Activated naive CD8-positive, alpha-beta T cell treated with anti-CD3 and anti-CD28 coated beads for 36 hours (primary cell): ENCODE measurements at regions not wholly inside any gene's neighbourhood (a gene's known extent, or its start where the extent isn't known, plus 50 kb on each side); places are given as distances from the start of the nearest gene placed in this dataset.

Source experiments
- DNase-seq: peaks from one replicate; pipeline ENCODE4 v3.0.0; 2021
- H3K27ac Mint-ChIP-seq: one replicate; pipeline ENCODE4 v1.8.0; 2022; ENCODE audit warnings: mild to moderate bottlenecking, moderate library complexity, mixed read lengths
- H3K27me3 Mint-ChIP-seq: one replicate; pipeline ENCODE4 v1.8.0; 2022; ENCODE audit warnings: mild to moderate bottlenecking, mixed read lengths
- H3K36me3 Mint-ChIP-seq: one replicate; pipeline ENCODE4 v1.8.0; 2021; ENCODE audit warnings: mild to moderate bottlenecking, mixed read lengths
- H3K4me1 Mint-ChIP-seq: one replicate; pipeline ENCODE4 v1.8.0; 2021; ENCODE audit warnings: mixed read lengths
- H3K4me3 Mint-ChIP-seq: one replicate; pipeline ENCODE4 v1.8.0; 2022; ENCODE audit warnings: mild to moderate bottlenecking, moderate library complexity, mixed read lengths
- H3K9me3 Mint-ChIP-seq: one replicate; pipeline ENCODE4 v1.8.0; 2022; ENCODE audit warnings: mixed read lengths

DNA sequence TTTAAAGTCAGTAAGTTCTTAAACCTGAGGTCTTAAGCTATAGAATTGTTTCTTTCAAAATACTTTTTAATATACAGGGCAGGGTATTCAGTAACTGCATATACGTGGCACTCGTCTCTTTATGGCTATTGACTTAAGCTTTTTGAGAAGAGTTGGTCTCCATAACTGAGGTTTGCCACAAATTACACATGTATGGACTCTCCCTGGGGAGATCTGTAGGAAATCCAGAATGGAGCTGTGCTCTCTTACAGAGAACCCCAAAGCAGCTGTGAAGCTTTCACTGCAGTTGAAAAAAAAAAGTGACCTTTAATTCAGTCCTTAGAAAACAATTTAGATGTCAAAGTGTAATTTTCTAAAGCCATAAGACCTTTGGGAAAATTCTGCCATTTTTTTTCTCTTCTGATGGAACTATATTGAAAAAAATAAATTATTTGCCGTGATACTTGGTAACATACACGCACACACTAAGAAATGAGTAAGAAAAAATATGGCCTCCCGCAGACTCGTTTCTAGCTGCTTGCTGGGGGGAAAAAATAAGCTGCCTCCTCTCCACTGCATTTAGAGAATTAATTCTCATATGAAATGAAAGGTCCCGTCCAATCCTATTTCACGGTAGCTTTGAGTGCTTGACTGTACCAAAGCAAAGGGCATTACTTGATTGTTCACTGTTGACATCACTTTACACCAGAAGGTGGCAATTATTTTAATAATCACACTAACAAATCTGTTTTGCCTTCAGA, 159.4 kb upstream of the TENM3 start:
- no peaks in the 10 kb centered on the region for H3K9me3 Mint-ChIP-seq
- no peaks in the 10 kb centered on the region for H3K4me1 Mint-ChIP-seq
- no peaks in the 10 kb centered on the region for H3K36me3 Mint-ChIP-seq
- DNase-seq = no peak
- H3K4me3 Mint-ChIP-seq = no peak overlapping the region
- H3K27me3 Mint-ChIP-seq = no peaks in the 10 kb centered on the region
- no peak overlapping the region for H3K27ac Mint-ChIP-seq

DNA sequence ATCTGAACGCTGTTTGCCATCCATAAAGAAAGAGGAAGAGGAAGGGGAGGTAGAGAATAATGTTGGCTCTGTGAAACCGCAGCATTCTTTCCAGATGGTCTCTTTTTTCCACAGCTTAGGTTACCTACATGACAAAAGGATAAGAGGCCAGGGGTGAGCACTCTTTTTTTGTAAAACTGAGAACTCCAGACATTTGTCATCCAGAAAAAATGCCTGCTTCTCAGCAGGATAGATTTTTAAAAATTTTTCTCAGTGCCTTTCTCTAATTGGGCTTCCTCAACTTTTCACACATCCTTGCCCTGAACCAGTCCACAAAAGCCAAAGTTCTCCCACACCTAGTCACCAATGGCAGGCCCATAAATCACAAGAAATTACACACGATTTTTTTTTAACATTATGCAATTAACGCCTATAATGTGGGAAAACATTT, 158.1 kb upstream of the TENM3 start:
- no peak for DNase-seq
- H3K36me3 Mint-ChIP-seq = no peaks in the 10 kb centered on the region
- no peaks in the 10 kb centered on the region for H3K27me3 Mint-ChIP-seq
- no peak overlapping the region for H3K27ac Mint-ChIP-seq
- no peaks in the 10 kb centered on the region for H3K4me1 Mint-ChIP-seq
- H3K4me3 Mint-ChIP-seq = no peak overlapping the region
- no peaks in the 10 kb centered on the region for H3K9me3 Mint-ChIP-seq

DNA sequence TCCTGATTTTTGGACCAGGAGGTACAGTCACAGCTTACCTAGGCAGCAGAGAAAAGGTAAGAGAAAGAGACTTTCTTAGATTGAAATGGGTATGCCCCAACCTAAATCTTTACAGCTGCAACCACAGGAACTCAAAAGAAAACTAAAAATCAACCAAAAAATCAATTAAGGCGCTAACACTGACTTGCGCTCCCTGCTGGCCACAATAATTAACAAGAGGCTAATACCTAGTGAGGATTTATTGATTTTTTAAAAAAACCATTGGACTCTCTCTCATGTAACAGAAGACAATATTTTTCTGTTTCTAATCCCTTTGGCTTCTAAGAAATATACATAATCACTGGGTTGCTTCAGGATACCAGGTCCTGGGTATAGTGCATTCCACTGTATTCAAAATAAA, 153.9 kb upstream of the TENM3 start:
- Mint-ChIP-seq H3K27ac (no peak overlapping the region), H3K36me3 (no peaks in the 10 kb centered on the region), H3K4me3 (no peak overlapping the region), H3K27me3 (no peaks in the 10 kb centered on the region), H3K9me3 (no peaks in the 10 kb centered on the region), H3K4me1 (no peaks in the 10 kb centered on the region)
- DNase-seq = no peak

DNA sequence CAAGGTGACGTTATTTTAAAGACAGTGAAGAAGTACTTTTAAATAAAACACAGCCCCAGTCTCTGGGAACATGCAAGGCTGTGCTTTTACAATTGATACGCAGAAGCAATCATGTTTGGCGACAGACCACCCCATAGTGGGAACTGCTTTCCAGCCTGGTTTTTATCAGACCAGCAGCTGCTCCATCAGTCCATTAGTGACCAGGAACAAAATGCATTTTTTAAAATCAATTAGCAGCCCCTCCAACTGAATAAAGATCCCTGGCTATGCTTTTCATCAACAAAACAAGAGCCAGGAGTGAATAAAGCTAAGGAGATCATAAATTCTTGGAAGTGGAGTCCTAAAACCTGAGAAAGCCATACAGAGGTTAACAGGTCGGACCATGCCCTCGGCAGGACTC, 153.0 kb upstream of the TENM3 start:
- Mint-ChIP-seq H3K4me1 (no peaks in the 10 kb centered on the region), H3K27me3 (no peaks in the 10 kb centered on the region), H3K4me3 (no peak overlapping the region), H3K9me3 (peaks cover 3% of the 10 kb centered on the region), H3K27ac (no peak overlapping the region), H3K36me3 (no peaks in the 10 kb centered on the region)
- no peak for DNase-seq

DNA sequence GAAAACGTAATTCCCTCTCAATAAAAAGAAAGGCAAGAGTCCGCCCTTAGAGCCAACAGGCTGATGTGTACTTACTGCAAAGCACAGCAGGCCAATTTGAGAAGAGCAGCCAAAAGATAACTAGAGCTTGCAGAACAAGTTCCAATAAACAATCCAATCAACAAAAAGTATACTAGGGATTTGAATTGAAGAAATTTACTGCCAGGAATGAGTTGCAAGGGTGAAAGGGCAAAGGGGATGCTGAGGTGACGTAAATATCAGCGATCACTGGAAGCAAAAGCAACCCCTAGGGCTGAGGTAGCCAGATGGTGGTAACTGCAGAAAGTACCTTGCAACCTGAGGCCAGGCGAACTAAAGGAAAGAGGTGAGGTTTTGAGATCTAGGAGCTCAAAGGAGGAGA, 152.1 kb upstream of the TENM3 start:
- no peaks in the 10 kb centered on the region for H3K4me1 Mint-ChIP-seq
- no peak for DNase-seq
- H3K4me3 Mint-ChIP-seq = no peak overlapping the region
- peaks cover 3% of the 10 kb centered on the region for H3K9me3 Mint-ChIP-seq
- H3K27ac Mint-ChIP-seq = no peak overlapping the region
- H3K27me3 Mint-ChIP-seq = no peaks in the 10 kb centered on the region
- H3K36me3 Mint-ChIP-seq = no peaks in the 10 kb centered on the region

DNA sequence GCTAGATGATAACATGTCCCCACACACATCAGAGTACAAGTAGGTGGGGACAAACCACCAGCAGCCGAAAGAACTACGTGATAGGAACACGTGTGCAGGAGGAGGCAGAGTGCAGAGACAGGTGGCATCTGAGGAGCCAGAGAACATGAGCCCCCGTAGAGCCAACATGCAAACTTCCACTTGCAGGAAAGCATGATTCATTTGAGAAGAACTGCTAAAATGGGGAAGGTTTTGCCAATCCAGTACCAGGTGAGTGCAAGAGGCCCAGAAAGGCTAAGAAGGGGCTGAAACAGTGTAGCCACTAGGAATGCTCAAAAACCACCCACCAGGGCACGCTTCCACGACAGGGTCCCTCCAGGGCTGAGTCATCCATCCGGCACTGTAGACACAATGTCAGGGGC, 149.8 kb upstream of the TENM3 start:
- Mint-ChIP-seq H3K27ac (no peak overlapping the region), H3K36me3 (no peaks in the 10 kb centered on the region), H3K9me3 (peaks cover 8% of the 10 kb centered on the region), H3K27me3 (no peaks in the 10 kb centered on the region), H3K4me3 (no peak overlapping the region), H3K4me1 (no peaks in the 10 kb centered on the region)
- no peak for DNase-seq

DNA sequence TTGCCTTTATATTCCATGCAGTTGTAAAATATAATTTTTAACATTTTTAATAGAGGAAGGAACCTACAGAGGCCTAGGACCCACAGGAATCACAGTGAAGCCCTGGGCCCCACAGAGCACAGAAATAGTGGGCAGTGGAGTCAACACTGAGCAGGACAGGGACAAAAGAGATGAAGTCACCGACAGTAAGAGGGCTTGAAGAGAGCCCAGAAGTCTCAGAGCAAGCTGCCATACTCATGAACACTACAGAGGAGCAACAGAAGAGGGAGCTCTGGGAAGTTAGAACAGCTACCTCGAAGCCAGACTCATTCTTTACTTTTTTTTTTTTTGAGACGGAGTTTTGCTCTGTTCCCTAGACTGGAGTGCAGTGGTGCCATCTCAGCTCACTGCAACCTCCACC, 149.3 kb upstream of the TENM3 start:
- no peaks in the 10 kb centered on the region for H3K36me3 Mint-ChIP-seq
- no peak for DNase-seq
- no peak overlapping the region for H3K27ac Mint-ChIP-seq
- H3K27me3 Mint-ChIP-seq = no peaks in the 10 kb centered on the region
- H3K4me1 Mint-ChIP-seq = no peaks in the 10 kb centered on the region
- peaks cover 9% of the 10 kb centered on the region for H3K9me3 Mint-ChIP-seq
- no peak overlapping the region for H3K4me3 Mint-ChIP-seq

DNA sequence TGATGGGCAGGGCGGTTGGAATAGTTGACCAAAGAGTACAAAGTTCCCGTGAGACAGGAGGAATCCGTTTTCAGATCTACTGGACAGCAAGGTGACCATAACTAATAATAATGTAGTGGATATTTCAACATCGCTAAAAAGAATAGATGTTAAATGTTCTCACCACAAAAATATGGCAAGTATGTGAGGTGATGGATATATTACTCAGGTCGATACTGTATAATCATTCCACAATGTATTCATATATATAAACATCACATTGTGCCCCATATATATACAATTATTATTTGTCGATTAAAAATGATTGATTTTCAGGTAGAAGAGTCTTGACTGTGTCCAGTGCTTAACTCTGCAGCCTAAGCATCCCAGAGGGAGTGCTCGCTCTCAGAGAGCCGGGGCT, 141.6 kb upstream of the TENM3 start:
- DNase-seq = no peak
- Mint-ChIP-seq H3K27ac (no peak overlapping the region), H3K9me3 (peaks cover 6% of the 10 kb centered on the region), H3K4me3 (no peak overlapping the region), H3K36me3 (no peaks in the 10 kb centered on the region), H3K4me1 (no peaks in the 10 kb centered on the region), H3K27me3 (no peaks in the 10 kb centered on the region)

DNA sequence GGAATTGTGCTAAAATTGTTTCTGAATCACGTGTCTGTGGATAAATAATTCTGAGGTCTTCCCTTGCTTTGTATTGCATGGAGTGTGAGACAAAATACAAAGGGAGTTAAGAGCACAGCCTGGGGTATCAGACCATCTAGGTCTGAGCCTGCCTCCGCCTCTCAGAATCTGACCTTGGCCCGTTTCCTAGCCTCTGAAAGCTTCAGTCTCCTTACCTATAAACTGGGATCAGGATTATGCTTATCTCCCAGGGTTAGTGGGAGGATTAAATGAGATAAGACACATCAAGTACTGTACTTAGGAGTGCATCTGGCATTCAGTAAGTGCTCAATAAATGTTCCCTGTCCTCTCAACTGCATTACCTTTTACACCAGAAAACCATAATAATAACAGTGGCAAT, 140.6 kb upstream of the TENM3 start:
- no peak for DNase-seq
- Mint-ChIP-seq H3K27me3 (no peaks in the 10 kb centered on the region), H3K4me3 (no peak overlapping the region), H3K9me3 (peaks cover 6% of the 10 kb centered on the region), H3K36me3 (no peaks in the 10 kb centered on the region), H3K4me1 (no peaks in the 10 kb centered on the region), H3K27ac (no peak overlapping the region)

DNA sequence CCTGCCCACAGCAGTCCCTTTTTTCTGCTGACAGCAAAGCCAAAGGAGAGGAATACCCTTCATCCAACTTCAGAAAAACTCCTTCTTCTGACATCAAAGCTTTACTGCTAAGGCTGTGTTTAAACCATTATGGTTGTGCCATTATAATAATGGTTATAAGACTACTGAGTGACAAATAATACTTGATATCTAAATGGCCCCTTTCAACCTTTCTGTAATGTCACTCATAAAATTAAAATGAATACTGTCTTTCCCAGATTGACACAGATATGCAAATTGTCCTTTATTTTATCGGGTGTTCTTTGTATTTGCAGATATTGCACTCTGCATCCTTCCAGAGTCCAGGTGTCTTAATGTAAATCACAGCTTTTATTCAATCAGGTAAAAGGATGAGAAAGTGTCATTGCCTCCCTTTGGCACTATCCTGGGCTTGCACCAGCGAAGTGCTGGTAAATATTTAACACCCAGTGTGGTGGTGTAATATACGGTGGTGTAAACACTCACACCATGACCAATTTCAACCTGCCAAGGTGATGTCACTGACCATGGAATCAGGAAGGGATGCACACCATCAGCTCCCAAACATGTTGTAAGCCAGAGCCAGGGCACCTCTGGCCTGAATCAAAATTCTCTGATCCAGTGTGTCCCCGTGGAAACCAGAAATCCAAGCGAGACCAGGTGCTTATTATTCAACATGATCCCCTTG, 139.4 kb upstream of the TENM3 start:
- Mint-ChIP-seq H3K9me3 (no peaks in the 10 kb centered on the region), H3K36me3 (no peaks in the 10 kb centered on the region), H3K4me1 (no peaks in the 10 kb centered on the region), H3K27me3 (no peaks in the 10 kb centered on the region), H3K4me3 (no peak overlapping the region), H3K27ac (no peak overlapping the region)
- DNase-seq = no peak

DNA sequence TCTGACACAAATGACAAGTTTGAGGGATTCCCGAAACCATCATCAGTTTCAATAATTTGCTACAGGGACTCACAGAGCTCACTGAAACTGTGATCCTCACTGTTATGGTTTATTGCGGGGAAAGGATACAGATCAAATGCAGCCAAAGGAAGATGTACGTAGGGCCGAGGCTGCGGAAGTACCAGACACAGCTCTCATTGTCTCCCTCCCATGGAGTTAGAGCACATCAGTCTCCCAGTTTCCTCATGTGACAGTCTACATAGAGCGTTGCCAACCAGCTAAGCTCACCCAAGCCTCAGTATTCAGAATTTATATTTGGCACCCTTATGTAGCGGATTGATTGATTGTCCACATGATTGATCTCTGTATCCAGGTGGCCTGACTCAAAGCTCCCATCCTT, 137.8 kb upstream of the TENM3 start:
- Mint-ChIP-seq H3K27me3 (no peaks in the 10 kb centered on the region), H3K27ac (no peak overlapping the region), H3K9me3 (no peaks in the 10 kb centered on the region), H3K36me3 (no peaks in the 10 kb centered on the region), H3K4me3 (no peak overlapping the region), H3K4me1 (no peaks in the 10 kb centered on the region)
- DNase-seq = no peak

DNA sequence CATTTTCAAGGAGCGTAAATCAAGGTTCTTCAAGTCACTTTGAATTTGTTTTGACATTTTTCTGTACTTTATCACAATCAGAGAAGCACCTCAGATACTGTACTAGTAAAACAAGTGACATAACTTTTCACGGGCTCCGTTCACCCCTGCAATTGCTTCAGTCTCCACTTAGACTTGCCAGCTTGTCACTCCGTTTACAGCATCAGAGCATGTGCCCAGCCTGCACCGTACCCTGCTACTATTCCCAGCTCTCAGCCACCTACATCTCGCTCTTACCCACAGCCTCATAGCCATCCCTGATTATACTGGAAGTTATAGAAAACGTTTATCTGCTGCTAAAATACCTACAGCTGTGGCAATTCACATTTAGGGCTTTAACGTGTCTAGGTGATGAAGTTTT, 135.3 kb upstream of the TENM3 start:
- Mint-ChIP-seq H3K4me1 (no peaks in the 10 kb centered on the region), H3K9me3 (no peaks in the 10 kb centered on the region), H3K27me3 (no peaks in the 10 kb centered on the region), H3K36me3 (no peaks in the 10 kb centered on the region), H3K27ac (no peak overlapping the region), H3K4me3 (no peak overlapping the region)
- DNase-seq = no peak

DNA sequence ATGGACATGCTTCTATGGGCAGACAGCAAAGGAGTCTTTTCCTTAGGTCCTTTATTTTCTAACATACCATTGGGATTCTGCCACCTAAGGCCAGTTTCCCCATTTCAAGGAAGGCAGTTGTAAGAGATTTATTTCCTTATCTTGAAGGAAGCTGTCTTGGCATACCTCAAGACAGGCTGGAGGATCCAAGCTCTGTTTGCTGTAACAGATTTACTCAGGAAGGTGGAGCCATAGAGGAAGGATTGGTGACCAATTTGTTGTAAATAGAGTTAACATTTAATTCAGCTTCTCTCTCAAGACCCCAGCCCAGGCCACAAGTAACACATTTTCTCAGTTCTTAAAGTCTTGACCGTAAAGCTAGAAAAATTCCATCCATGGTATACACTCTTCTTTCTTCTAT, 131.6 kb upstream of the TENM3 start:
- no peaks in the 10 kb centered on the region for H3K4me1 Mint-ChIP-seq
- H3K36me3 Mint-ChIP-seq = no peaks in the 10 kb centered on the region
- H3K9me3 Mint-ChIP-seq = peaks cover 1% of the 10 kb centered on the region

DNA sequence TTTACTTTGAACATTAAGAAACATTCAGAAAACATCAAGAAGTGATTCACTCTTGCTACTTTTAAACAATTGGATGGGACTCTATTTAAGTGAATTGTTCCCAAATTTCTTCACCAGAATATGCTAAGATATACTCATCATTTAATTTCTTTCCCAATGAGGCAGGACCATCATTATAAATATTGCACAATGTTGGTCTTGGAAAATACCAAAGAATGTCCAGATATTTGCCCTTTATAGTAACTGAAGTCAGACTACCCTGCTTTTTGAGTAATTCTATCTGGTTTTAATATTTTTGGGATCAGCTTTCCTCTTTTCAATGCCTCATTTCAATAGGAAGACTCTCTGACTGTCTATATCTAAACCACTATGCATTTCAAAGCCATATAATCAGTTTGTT, 129.4 kb upstream of the TENM3 start:
- Mint-ChIP-seq H3K36me3 (no peaks in the 10 kb centered on the region), H3K27ac (no peak overlapping the region), H3K27me3 (no peaks in the 10 kb centered on the region), H3K4me3 (no peak overlapping the region), H3K9me3 (peaks cover 2% of the 10 kb centered on the region), H3K4me1 (no peaks in the 10 kb centered on the region)
- DNase-seq = no peak

More for the DNA sequence above, 131.6 kb upstream of the TENM3 start:
- H3K27ac Mint-ChIP-seq = no peak overlapping the region
- no peak for DNase-seq
- no peak overlapping the region for H3K4me3 Mint-ChIP-seq
- no peaks in the 10 kb centered on the region for H3K27me3 Mint-ChIP-seq

DNA sequence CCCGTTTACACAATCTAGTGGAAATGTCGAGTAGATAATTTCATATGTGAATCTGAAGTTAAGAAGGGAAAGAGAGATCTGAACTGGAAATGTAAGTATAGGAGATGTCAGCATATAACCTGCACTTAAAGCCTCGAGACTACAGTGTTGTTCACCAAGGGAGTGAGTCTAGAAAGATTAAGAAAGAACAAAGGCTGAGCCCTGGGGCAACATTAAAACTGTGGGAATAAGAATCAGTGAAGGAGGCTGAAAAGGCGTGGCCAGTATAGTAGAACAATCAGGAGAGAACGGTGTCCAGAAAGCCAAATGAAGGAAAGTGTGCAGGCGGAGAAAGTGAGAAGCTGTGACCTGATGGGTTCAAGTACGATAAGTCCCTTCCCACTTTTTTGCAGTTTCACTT, 118.8 kb upstream of the TENM3 start:
- no peaks in the 10 kb centered on the region for H3K4me1 Mint-ChIP-seq
- DNase-seq = no peak
- H3K4me3 Mint-ChIP-seq = no peak overlapping the region
- no peaks in the 10 kb centered on the region for H3K27me3 Mint-ChIP-seq
- no peaks in the 10 kb centered on the region for H3K36me3 Mint-ChIP-seq
- H3K27ac Mint-ChIP-seq = no peak overlapping the region
- H3K9me3 Mint-ChIP-seq = peaks cover 10% of the 10 kb centered on the region

DNA sequence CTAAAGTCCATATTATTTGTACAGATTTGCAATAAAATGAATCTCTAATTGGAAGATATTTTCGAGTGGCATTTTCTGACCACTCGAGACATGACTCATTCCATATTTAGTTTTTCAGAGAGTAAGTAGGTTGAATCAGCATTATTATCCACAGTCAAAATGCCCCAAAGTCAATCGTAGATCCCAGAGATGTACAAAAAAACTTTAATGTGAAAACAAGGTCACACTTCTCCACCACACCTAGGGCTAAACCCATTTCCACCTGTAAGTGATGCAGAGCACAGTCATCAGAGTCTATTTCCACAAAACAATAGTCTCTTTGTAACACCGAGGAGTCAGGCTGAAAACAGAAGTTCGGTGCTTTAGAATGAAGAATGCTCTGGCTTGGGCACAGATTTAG, 117.1 kb upstream of the TENM3 start:
- H3K9me3 Mint-ChIP-seq = peaks cover 8% of the 10 kb centered on the region
- H3K4me3 Mint-ChIP-seq = no peak overlapping the region
- no peak overlapping the region for H3K27ac Mint-ChIP-seq
- H3K4me1 Mint-ChIP-seq = no peaks in the 10 kb centered on the region
- no peaks in the 10 kb centered on the region for H3K36me3 Mint-ChIP-seq
- no peaks in the 10 kb centered on the region for H3K27me3 Mint-ChIP-seq
- no peak for DNase-seq
